ENCODE measurements at regions not wholly inside any gene's neighbourhood (a gene's known extent, or its start where the extent isn't known, plus 50 kb on each side); places are given as distances from the start of the nearest gene placed in this dataset.

- H3K27me3 ChIP-seq = no peaks in the 10 kb centered on the region
- 72% methylated on average over 3 of the region's 3 CpGs for WGBS
- intact Hi-C loops (cut with DNase I) = no loop called here
- TF ChIP-seq POLR2AphosphoS5 (IDR thresholded peaks at IDR 0.05) (no peak), EP300 (IDR thresholded peaks at IDR 0.05) (no peak), POLR2A (IDR thresholded peaks at IDR 0.05; ENCODE audit: low read depth) (no peak), CTCF (IDR thresholded peaks at IDR 0.05) (no peak)
- H3K4me3 ChIP-seq = no peak overlapping the region
- no peak for DNase-seq (ENCODE audit: extremely low spot score)
- peaks cover 0 to 7% (median 0%) of the 10 kb centered on the region in 4 donors for H3K9me3 ChIP-seq
- no peaks in the 10 kb centered on the region for H3K4me1 ChIP-seq
- no peaks in the 10 kb centered on the region for H3K36me3 ChIP-seq
- H3K27ac ChIP-seq (replicated peaks in 1 of 4) = no peak overlapping the region
These were observed 472.5 kb upstream of the GHITM start for GRCh38 chr10:83666762-83667161.

- no peaks in the 10 kb centered on the region for H3K4me1 ChIP-seq
- H3K27ac ChIP-seq (replicated peaks in 1 of 4) = no peak overlapping the region
- no peak for DNase-seq (ENCODE audit: extremely low spot score)
- WGBS = 97% methylated on average over 1 of the region's 1 CpG
- H3K9me3 ChIP-seq = peaks cover 0 to 7% (median 0%) of the 10 kb centered on the region in 4 donors
- TF ChIP-seq EP300 (IDR thresholded peaks at IDR 0.05) (no peak), CTCF (IDR thresholded peaks at IDR 0.05) (no peak), POLR2AphosphoS5 (IDR thresholded peaks at IDR 0.05) (no peak), POLR2A (IDR thresholded peaks at IDR 0.05; ENCODE audit: low read depth) (no peak)
- no peaks in the 10 kb centered on the region for H3K36me3 ChIP-seq
- no peak overlapping the region for H3K4me3 ChIP-seq
- H3K27me3 ChIP-seq = no peaks in the 10 kb centered on the region
- intact Hi-C loops (cut with DNase I) = no loop called here
These were observed 471.7 kb upstream of the GHITM start for GRCh38 chr10:83667594-83667993.

- no peak overlapping the region for H3K27ac ChIP-seq (replicated peaks in 1 of 4)
- WGBS = 77% methylated on average over 3 of the region's 3 CpGs
- intact Hi-C loops (cut with DNase I) = no loop called here
These were observed 466.0 kb upstream of the GHITM start for GRCh38 chr10:83673316-83673715.

GRCh38 chr10:83677795-83678194, 461.5 kb upstream of the GHITM start:
- no peaks in the 10 kb centered on the region for H3K36me3 ChIP-seq
- no peak overlapping the region for H3K4me3 ChIP-seq
- no peaks in the 10 kb centered on the region for H3K4me1 ChIP-seq
- no peak for DNase-seq (ENCODE audit: extremely low spot score)
- no peaks in the 10 kb centered on the region for H3K9me3 ChIP-seq
- H3K27ac ChIP-seq (replicated peaks in 1 of 4) = no peak overlapping the region
- TF ChIP-seq EP300 (IDR thresholded peaks at IDR 0.05) = no peak
- TF ChIP-seq POLR2A (IDR thresholded peaks at IDR 0.05; ENCODE audit: low read depth) = no peak
- no peak for TF ChIP-seq CTCF (IDR thresholded peaks at IDR 0.05)
- no peak for TF ChIP-seq POLR2AphosphoS5 (IDR thresholded peaks at IDR 0.05)
- 34% methylated on average over 4 of the region's 4 CpGs for WGBS
- intact Hi-C loops (cut with DNase I) = no loop called here
- no peaks in the 10 kb centered on the region for H3K27me3 ChIP-seq

More at GRCh38 chr10:83673316-83673715, 466.0 kb upstream of the GHITM start:
- TF ChIP-seq CTCF (IDR thresholded peaks at IDR 0.05) (no peak), POLR2AphosphoS5 (IDR thresholded peaks at IDR 0.05) (no peak), POLR2A (IDR thresholded peaks at IDR 0.05; ENCODE audit: low read depth) (no peak), EP300 (IDR thresholded peaks at IDR 0.05) (no peak)
- H3K36me3 ChIP-seq = no peaks in the 10 kb centered on the region
- no peak overlapping the region for H3K4me3 ChIP-seq
- no peaks in the 10 kb centered on the region for H3K9me3 ChIP-seq
- DNase-seq (ENCODE audit: extremely low spot score) = no peak
- no peaks in the 10 kb centered on the region for H3K27me3 ChIP-seq
- no peaks in the 10 kb centered on the region for H3K4me1 ChIP-seq

- no peak overlapping the region for H3K4me3 ChIP-seq
- DNase-seq (ENCODE audit: extremely low spot score) = no peak
- intact Hi-C loops (cut with DNase I) = no loop called here
- H3K4me1 ChIP-seq = no peaks in the 10 kb centered on the region
- no peaks in the 10 kb centered on the region for H3K36me3 ChIP-seq
- H3K27me3 ChIP-seq = no peaks in the 10 kb centered on the region
- WGBS = 82% methylated on average over 3 of the region's 3 CpGs
- H3K9me3 ChIP-seq = no peaks in the 10 kb centered on the region
- TF ChIP-seq EP300 (IDR thresholded peaks at IDR 0.05) = no peak
- TF ChIP-seq POLR2AphosphoS5 (IDR thresholded peaks at IDR 0.05) = no peak
- TF ChIP-seq POLR2A (IDR thresholded peaks at IDR 0.05; ENCODE audit: low read depth) = no peak
- no peak for TF ChIP-seq CTCF (IDR thresholded peaks at IDR 0.05)
- H3K27ac ChIP-seq (replicated peaks in 1 of 4) = no peak overlapping the region
These were observed 460.5 kb upstream of the GHITM start for GRCh38 chr10:83678850-83679249.
